SK-N-SH (cell line): ENCODE measurements at regions not wholly inside any gene's neighbourhood (a gene's known extent, or its start where the extent isn't known, plus 50 kb on each side); places are given as distances from the start of the nearest gene placed in this dataset.

Experiments used
- CTCF ChIA-PET: fragments of 300-600, 350-600 bp; formaldehyde crosslinking; extraction: SDS; loops from one replicate; lab custom pipeline; 2021; lab: Yijun Ruan, JAX
- POLR2A ChIA-PET: fragments of 350-600 bp; sonication (Branson Sonifier 250); formaldehyde crosslinking; extraction: SDS; loops from one replicate; lab custom pipeline; 2020; ENCODE audit warnings: antibody characterized with exemption, inconsistent platforms; lab: Yijun Ruan, JAX
- DNase-seq: peaks from one replicate; pipeline ENCODE4 v3.0.0; 2012
- H2AFZ ChIP-seq: fragments of 200-600 bp; sonication (generic); 2 replicates; pipeline ENCODE4 v1.8.1; 2016; ENCODE audit warnings: antibody characterized with exemption, mild to moderate bottlenecking, low read depth
- H3F3A ChIP-seq: fragments of 200-600 bp; sonication (generic); replicated peaks from 2 replicates; pipeline ENCODE3; 2016; ENCODE audit warnings: antibody characterized with exemption, mild to moderate bottlenecking; ENCODE audit not compliant: insufficient read depth
- H3K27ac ChIP-seq, 2 experiments: fragments of 200-500 bp in 1 of 2; fragments of 200-600 bp in 1 of 2; sonication (Bioruptor generic) in 1 of 2; sonication (generic), shearing (Covaris generic) in 1 of 2; 2 replicates each; pipeline versions ENCODE4 v1.5.1 to v1.6.1; 2014 to 2016; ENCODE audit warnings: low read depth in 2 of 2, inconsistent platforms in 1 of 2, low read length in 1 of 2, mild to moderate bottlenecking in 1 of 2, mixed read lengths in 1 of 2
- H3K27me3 ChIP-seq: fragments of 200-600 bp; sonication (generic), shearing (Covaris generic); 2 replicates; pipeline ENCODE4 v1.6.1; 2016; ENCODE audit warnings: mixed run types; ENCODE audit not compliant: insufficient read depth
- H3K36me3 ChIP-seq, 2 experiments: fragments of 200-500 bp in 1 of 2; fragments of 200-600 bp in 1 of 2; sonication (Bioruptor generic) in 1 of 2; sonication (generic) in 1 of 2; replicated peaks in 1 of 2; 2 replicates each; pipeline versions ENCODE3 to v1.5.1; 2014 to 2016; ENCODE audit warnings: low read length in 1 of 2, mild to moderate bottlenecking in 1 of 2; ENCODE audit not compliant: insufficient read depth in 2 of 2, control insufficient read depth in 1 of 2
- H3K4me1 ChIP-seq, 2 experiments: fragments of 200-500 bp in 1 of 2; fragments of 200-600 bp in 1 of 2; sonication (Bioruptor generic) in 1 of 2; sonication (generic), shearing (Covaris generic) in 1 of 2; 2 replicates each; pipeline versions ENCODE4 v1.5.1 to v1.6.1; 2014 to 2016; ENCODE audit warnings: low read depth in 1 of 2, low read length in 1 of 2, mixed run types in 1 of 2; ENCODE audit not compliant: insufficient read depth in 2 of 2, control insufficient read depth in 1 of 2
- H3K4me2 ChIP-seq: fragments of 200-600 bp; sonication (generic), shearing (Covaris generic); 2 replicates; pipeline ENCODE4 v1.6.1; 2017; ENCODE audit warnings: mixed run types
- H3K4me3 ChIP-seq, 2 experiments: fragments of 200-500 bp in 1 of 2; fragments of 200-600 bp in 1 of 2; sonication (Bioruptor generic) in 1 of 2; sonication (generic), shearing (Covaris generic) in 1 of 2; 2 replicates each; pipeline versions ENCODE4 v1.5.1 to v1.8.1; 2014 to 2016; ENCODE audit warnings: low read depth in 2 of 2, inconsistent platforms in 1 of 2, low read length in 1 of 2, mild to moderate bottlenecking in 1 of 2, mixed read lengths in 1 of 2, moderate library complexity in 1 of 2
- H3K79me2 ChIP-seq: fragments of 200-600 bp; sonication (generic); 2 replicates; pipeline ENCODE4 v1.8.1; 2017; ENCODE audit warnings: mild to moderate bottlenecking; ENCODE audit not compliant: insufficient read depth
- H3K9ac ChIP-seq: fragments of 200-600 bp; sonication (generic); 2 replicates; pipeline ENCODE4 v1.6.1; 2017; ENCODE audit warnings: mixed run types
- H3K9me2 ChIP-seq: fragments of 200-600 bp; sonication (generic); 2 replicates; pipeline ENCODE4 v1.6.1; 2017; ENCODE audit warnings: mixed run types
- H3K9me3 ChIP-seq: fragments of 200-600 bp; sonication (generic); 2 replicates; pipeline ENCODE4 v1.6.1; 2017; ENCODE audit warnings: mixed run types, mild to moderate bottlenecking, moderate library complexity
- H4K20me1 ChIP-seq: fragments of 200-600 bp; sonication (generic); 2 replicates; pipeline ENCODE4 v1.6.1; 2017; ENCODE audit warnings: mild to moderate bottlenecking, mixed run types; ENCODE audit not compliant: insufficient read depth
- CTCF ChIP-seq: fragments of 200-600 bp; sonication (generic); IDR thresholded peaks from 2 replicates; pipeline ENCODE4 v1.6.1; 2017; ENCODE audit warnings: antibody characterized with exemption, mild to moderate bottlenecking, moderate library complexity
- ELF1 ChIP-seq: IDR thresholded peaks from 2 replicates; pipeline ENCODE4 v1.4.0; 2012
- EP300 ChIP-seq, 2 experiments: IDR thresholded peaks; 2 replicates each; pipeline versions ENCODE4 v1.4.0 to v1.6.1; 2012; ENCODE audit warnings: borderline replicate concordance in 1 of 2, low read depth in 1 of 2, low read length in 1 of 2
- FOSL2 ChIP-seq: IDR thresholded peaks from 2 replicates; pipeline ENCODE4 v1.4.0; 2012; ENCODE audit warnings: low read depth, mild to moderate bottlenecking, moderate library complexity, borderline replicate concordance
- GATA2 ChIP-seq: sonication (generic); formaldehyde crosslinking; IDR thresholded peaks from 2 replicates; pipeline ENCODE4 v1.5.0; 2020; ENCODE audit warnings: mild to moderate bottlenecking, missing genetic modification reagents
- IRF3 ChIP-seq: fragments of 150-350 bp; IDR thresholded peaks from 2 replicates; pipeline ENCODE4 v1.6.1; 2016; ENCODE audit warnings: mild to moderate bottlenecking, low read depth, low read length
- JUND ChIP-seq: IDR thresholded peaks from 2 replicates; pipeline ENCODE4 v1.4.0; 2012
- MEF2A ChIP-seq: IDR thresholded peaks from 2 replicates; pipeline ENCODE4 v1.4.0; 2012; ENCODE audit warnings: low read depth, borderline replicate concordance
- NRF1 ChIP-seq: IDR thresholded peaks from 2 replicates; pipeline ENCODE4 v1.6.1; 2012; ENCODE audit warnings: low read depth, mild to moderate bottlenecking, low read length
- PBX3 ChIP-seq: IDR thresholded peaks from 2 replicates; pipeline ENCODE4; 2012
- RCOR1 ChIP-seq: fragments of 150-350 bp; IDR thresholded peaks from 2 replicates; pipeline ENCODE4 v1.6.1; 2017; ENCODE audit warnings: antibody characterized with exemption, low read length
- REST ChIP-seq: IDR thresholded peaks from 2 replicates; pipeline ENCODE4 v1.6.1; 2012; ENCODE audit warnings: mild to moderate bottlenecking, low read depth, low read length, moderate library complexity
- RFX5 ChIP-seq: IDR thresholded peaks from 2 replicates; pipeline ENCODE4 v1.6.1; 2012; ENCODE audit warnings: mild to moderate bottlenecking, improper control_type of control experiment, low read length
- SIN3A ChIP-seq: IDR thresholded peaks from 2 replicates; pipeline ENCODE4 v1.6.1; 2012; ENCODE audit warnings: low read depth, mild to moderate bottlenecking, low read length, moderate library complexity, borderline replicate concordance
- SMC3 ChIP-seq: IDR thresholded peaks from 2 replicates; pipeline ENCODE4 v1.6.1; 2012; ENCODE audit warnings: low read depth, low read length, improper control_type of control experiment
- TCF12 ChIP-seq: IDR thresholded peaks from 2 replicates; pipeline ENCODE4 v1.4.0; 2012
- USF1 ChIP-seq: IDR thresholded peaks from 2 replicates; pipeline ENCODE4 v1.4.0; 2012; ENCODE audit warnings: low read depth, borderline replicate concordance
- USF2 ChIP-seq: fragments of 150-350 bp; IDR thresholded peaks from 2 replicates; pipeline ENCODE4 v1.6.1; 2017; ENCODE audit warnings: antibody characterized with exemption, low read length, low read depth, borderline replicate concordance
- YY1 ChIP-seq: IDR thresholded peaks from 2 replicates; pipeline ENCODE4 v1.4.0; 2012; ENCODE audit warnings: low read depth, mild to moderate bottlenecking
- ZBTB33 ChIP-seq: IDR thresholded peaks from 2 replicates; pipeline ENCODE4 v1.4.0; 2012; ENCODE audit warnings: low read depth, borderline replicate concordance
- WGBS: methylation state at CpG from one replicate; pipeline ENCODE4 v1.1.6; 2017; ENCODE audit warnings: low lambda C conversion rate; 5-methylcytosine and 5-hydroxymethylcytosine counted together

- Histone ChIP-seq H3K4me1 (no peaks in the 10 kb centered on the region; a peak in 1 of 4 replicates), H3K79me2 (no peaks in the 10 kb centered on the region), H3K9me3 (no peaks in the 10 kb centered on the region), H3K9ac (no peak overlapping the region), H3K9me2 (no peaks in the 10 kb centered on the region), H3K4me2 (no peak overlapping the region), H3K4me3 (no peak overlapping the region), H4K20me1 (no peaks in the 10 kb centered on the region), H3K27me3 (no peaks in the 10 kb centered on the region)
- ChIA-PET POLR2A (no interaction called here), CTCF (no interaction called here)
- WGBS, result 57% methylated on average over 3 of the region's 3 CpGs
- no peak for TF ChIP-seq RFX5
- no peak for TF ChIP-seq RCOR1
- TF ChIP-seq SMC3, result no peak
- no peak for TF ChIP-seq MEF2A
- no peak for TF ChIP-seq USF2
- no peak for TF ChIP-seq IRF3
- no peak for TF ChIP-seq ZBTB33
- no peak for TF ChIP-seq JUND
- TF ChIP-seq YY1, result no peak
- TF ChIP-seq NRF1, result no peak
- TF ChIP-seq CTCF, result no peak
- no peak for TF ChIP-seq EP300 (IDR thresholded peaks at IDR 0.05; ENCODE audit: borderline replicate concordance in 1 of 2, low read depth in 1 of 2, low read length in 1 of 2)
- TF ChIP-seq REST, result no peak
- no peak for TF ChIP-seq SIN3A
- no peak for TF ChIP-seq ELF1
- no peak for TF ChIP-seq GATA2 (CRISPR knock-in tag)
- no peak for TF ChIP-seq USF1
- TF ChIP-seq FOSL2, result no peak
- TF ChIP-seq PBX3, result no peak
- no peak for TF ChIP-seq TCF12
- TF ChIP-seq, all 33 proteins: peak for 0
- DNase-seq, result no peak
- Histone ChIP-seq H2AFZ (no peak overlapping the region), H3K36me3 (no peaks in the 10 kb centered on the region), H3K27ac (no peak overlapping the region), H3F3A (no peaks in the 10 kb centered on the region)
These were observed 282.5 kb upstream of the SALL1 start for GRCh38 chr16:51433599-51433998.
